GM19463 (cell line): ENCODE measurements at regions not wholly inside any gene's neighbourhood (a gene's known extent, or its start where the extent isn't known, plus 50 kb on each side); places are given as distances from the start of the nearest gene placed in this dataset.
"Not testable (repeated sequence)": the region's sequence is repeated elsewhere in the genome, so short reads cannot be mapped to it uniquely, and the experiment has no call there.

Experiments used
- ATAC-seq: cut with Tn5 transposase; IDR thresholded peaks from one replicate; pipeline ENCODE4 v1.9.1; 2021; ENCODE audit warnings: mild to moderate bottlenecking, moderate library complexity; ENCODE audit not compliant: unreplicated experiment

DNA sequence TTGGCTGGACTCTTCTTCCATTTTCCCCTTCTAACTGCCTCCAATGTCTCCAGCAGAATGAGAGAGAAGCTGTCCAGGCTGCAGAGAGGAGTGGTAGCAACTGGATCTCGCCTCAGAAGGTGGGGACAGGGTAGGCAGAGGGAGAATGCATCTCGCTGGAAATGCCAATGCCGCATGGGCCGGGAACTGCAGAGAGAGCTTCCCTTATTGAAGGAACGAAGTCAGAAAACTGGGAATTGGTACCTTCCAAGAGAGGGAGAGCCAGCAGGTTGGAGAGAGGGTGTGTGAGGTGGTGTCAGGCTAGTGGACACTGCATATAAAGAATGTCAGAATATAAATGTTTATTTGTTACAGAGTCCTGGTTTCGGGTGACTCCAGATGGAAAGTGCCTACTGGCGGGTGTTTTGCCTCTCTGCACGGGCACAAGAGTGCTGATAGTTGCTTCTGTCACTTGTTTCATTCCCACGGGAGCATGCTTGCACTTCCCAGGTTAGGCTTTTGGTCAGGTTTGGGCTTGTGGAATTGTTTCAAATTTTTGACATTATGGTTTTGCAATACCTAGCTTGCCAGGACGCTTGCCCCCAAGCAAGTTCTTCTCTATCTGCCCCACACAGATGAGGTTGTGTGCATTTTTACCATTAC is 156.8 kb upstream of the STS start:
- ATAC-seq = no peak

- no peak for ATAC-seq
Observed at GRCh38 chrX:6989858-6990257, 157.7 kb upstream of the STS start.

DNA sequence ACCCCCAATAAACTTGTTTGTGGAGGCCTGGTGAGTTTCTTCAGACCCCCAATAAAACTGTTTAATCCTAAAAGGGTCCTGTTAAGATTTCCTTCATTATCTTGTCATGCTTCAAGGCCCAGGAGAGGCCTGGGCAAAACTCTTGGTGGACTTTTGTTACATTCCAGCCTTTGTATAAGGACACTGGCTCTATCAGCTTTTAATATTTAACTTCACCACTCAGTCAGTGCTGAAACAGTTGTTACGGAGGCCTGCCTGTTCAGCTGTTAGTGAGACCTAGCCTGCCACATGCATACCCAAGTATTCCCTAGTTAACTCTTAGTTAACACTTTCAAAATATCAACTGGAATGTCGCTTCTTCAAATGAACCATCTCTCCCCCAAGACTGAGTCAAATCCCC is 158.8 kb upstream of the STS start:
- not testable (repeated sequence) for ATAC-seq

- ATAC-seq = no peak
Observed at GRCh38 chrX:6986915-6987314, 160.6 kb upstream of the STS start.

DNA sequence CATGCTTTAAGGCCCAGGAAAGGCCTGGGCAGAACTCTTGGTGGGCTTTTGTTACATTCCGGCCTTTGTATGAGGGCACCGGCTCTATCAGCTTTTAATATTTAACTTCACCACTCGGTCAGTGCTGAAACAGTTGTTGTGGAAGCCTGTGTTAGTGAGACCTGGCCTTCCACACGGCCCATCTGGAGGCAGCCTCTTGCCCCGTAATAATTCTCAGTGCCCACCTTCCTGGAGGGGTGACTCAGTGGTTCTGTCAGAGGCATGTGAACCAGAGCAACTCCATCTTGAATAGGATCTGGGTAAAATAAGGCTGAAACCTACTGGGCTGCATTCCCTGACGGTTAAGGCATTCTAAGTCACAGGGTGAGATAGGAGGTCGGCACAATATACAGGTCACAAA is 162.0 kb upstream of the STS start:
- no peak for ATAC-seq

- ATAC-seq = no peak
Observed at GRCh38 chrX:6983207-6983955, 164.1 kb upstream of the STS start.

- ATAC-seq = no peak
Observed at GRCh38 chrX:6981718-6982406, 165.7 kb upstream of the STS start.

- no peak for ATAC-seq
Observed at GRCh38 chrX:6980981-6981380, 166.5 kb upstream of the STS start.

GRCh38 chrX:6968231-6968630 is 179.3 kb upstream of the STS start:
- ATAC-seq = no peak

GRCh38 chrX:6965729-6966128 is 181.8 kb upstream of the STS start:
- ATAC-seq = no peak

GRCh38 chrX:6962006-6962355 is 185.5 kb upstream of the STS start:
- no peak for ATAC-seq

- no peak for ATAC-seq
Observed at GRCh38 chrX:6961286-6962005, 186.1 kb upstream of the STS start.

DNA sequence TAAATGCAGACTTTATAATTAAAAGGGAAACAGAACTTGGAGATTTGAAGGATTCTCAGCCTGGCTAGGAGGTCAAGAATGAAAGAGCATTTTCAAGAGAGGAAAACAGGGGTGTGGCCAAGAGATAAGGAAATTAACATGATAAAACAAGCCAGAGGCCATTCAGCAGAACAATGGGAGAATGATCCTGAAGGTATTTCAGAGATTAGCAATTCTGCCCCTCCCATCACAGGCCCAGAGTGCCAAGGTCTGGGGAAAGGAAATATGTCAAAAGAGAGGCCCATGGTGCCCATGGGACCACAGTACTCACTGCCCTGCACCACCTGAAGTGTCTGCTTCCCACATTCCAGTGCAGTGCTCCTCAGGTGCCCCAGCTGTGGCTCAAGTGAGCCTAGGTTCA is 188.5 kb upstream of the STS start:
- no peak for ATAC-seq

DNA sequence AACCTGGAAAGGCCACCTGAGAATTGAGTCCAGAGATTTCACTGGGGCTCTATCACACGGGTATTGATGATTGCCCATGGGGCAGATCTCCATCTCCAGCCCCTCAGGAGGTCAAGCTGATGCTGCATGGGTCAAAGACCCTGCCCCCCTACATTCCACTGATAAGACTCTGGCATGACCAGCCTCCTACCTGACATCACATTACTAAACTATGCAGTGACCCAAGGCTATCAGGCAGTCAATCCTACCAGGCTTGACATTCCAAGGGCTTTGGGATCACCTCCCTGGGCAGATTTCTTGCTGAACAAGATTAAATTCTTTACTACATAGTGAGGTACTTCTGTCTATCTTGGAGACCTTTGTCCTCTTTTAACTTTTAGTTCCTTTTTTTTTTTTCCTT is 192.7 kb upstream of the STS start:
- no peak for ATAC-seq

GRCh38 chrX:6946168-6946567 is 201.3 kb upstream of the STS start:
- no peak for ATAC-seq

DNA sequence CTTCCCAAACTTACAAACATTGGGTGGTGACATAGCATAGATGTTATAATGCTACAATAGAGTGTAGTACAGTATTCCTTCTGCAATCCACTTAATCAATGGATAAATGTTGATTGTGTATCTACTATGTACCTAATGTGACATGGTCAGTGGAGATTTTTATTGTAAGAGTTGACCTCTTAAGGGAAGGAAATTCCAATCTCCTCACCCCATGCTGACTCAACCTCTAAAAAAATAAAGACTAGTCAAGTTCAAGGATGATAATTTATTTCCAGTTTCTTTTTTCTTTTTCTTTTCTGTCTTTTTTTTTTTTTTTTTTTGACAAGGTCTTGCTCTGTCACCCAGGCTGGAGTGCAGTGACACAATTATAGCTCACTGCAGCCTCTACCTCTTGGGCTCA is 206.5 kb upstream of the STS start:
- ATAC-seq = no peak

- ATAC-seq = not testable (repeated sequence)
Observed at GRCh38 chrX:6932942-6933341, 214.6 kb upstream of the STS start.

GRCh38 chrX:6930307-6930849 is 217.1 kb upstream of the STS start:
- ATAC-seq = no peak

DNA sequence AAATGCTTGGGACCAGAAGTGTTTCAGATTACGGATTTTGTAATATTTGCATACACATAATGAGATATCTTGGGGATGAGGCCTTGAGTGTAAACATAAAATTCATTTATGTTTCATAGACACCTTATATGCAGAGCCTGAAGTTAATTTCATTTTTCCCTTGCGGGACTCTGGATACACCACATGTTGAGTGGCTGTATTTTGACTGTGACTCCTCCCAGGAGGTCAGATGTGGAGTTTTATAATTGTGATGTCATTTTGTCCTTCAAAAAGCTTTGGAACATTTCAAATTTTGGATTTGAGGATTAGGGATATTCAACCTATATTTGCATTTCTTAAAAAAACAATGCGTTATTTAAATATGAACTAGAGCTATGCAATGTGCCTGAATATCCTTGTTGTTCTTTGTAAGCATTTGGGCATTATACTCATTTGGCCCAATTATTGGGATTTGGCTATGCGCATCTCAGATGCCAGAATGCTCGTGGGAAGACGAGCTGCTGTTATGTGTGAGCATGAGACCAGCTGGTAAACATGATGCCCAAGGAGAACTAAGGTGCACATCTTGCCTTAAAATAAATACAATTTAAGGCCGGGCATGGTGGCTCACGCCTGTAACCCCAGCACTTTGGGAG is 223.0 kb upstream of the STS start:
- ATAC-seq = no peak

GRCh38 chrX:6917666-6918065 is 229.8 kb upstream of the STS start:
- no peak for ATAC-seq

GRCh38 chrX:6910218-6910617 is 237.3 kb upstream of the STS start:
- no peak for ATAC-seq
